ENCODE measurements at regions not wholly inside any gene's neighbourhood (a gene's known extent, or its start where the extent isn't known, plus 50 kb on each side); places are given as distances from the start of the nearest gene placed in this dataset.

GRCh38 chr11:116055064-116055463 lies 550.8 kb upstream of the CADM1 start:
- TF ChIP-seq, protein P1, sequence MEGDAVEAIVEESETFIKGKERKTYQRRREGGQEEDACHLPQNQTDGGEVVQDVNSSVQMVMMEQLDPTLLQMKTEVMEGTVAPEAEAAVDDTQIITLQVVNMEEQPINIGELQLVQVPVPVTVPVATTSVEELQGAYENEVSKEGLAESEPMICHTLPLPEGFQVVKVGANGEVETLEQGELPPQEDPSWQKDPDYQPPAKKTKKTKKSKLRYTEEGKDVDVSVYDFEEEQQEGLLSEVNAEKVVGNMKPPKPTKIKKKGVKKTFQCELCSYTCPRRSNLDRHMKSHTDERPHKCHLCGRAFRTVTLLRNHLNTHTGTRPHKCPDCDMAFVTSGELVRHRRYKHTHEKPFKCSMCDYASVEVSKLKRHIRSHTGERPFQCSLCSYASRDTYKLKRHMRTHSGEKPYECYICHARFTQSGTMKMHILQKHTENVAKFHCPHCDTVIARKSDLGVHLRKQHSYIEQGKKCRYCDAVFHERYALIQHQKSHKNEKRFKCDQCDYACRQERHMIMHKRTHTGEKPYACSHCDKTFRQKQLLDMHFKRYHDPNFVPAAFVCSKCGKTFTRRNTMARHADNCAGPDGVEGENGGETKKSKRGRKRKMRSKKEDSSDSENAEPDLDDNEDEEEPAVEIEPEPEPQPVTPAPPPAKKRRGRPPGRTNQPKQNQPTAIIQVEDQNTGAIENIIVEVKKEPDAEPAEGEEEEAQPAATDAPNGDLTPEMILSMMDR (IDR thresholded peaks at IDR 0.05; ENCODE audit: low read depth, low read length, poor library complexity, severe bottlenecking), result no peak
- no peak for TF ChIP-seq EZH2phosphoT487 (IDR thresholded peaks at IDR 0.05; ENCODE audit: borderline replicate concordance, low read length)

Data from DOHH2 (cell line).